ENCODE measurements at regions not wholly inside any gene's neighbourhood (a gene's known extent, or its start where the extent isn't known, plus 50 kb on each side); places are given as distances from the start of the nearest gene placed in this dataset.

GRCh38 chr9:13377171-13377925, 97.9 kb upstream of the MPDZ start:
- H3K4me3 Mint-ChIP-seq: no peak overlapping the region
- DNase-seq: no peak
- no peaks in the 10 kb centered on the region for H3K36me3 Mint-ChIP-seq (ENCODE audit: low read depth)
- no peaks in the 10 kb centered on the region for H3K4me1 Mint-ChIP-seq
- no peak overlapping the region for H3K27ac Mint-ChIP-seq
- ChIA-PET CTCF (no interaction called here), POLR2A (no interaction called here)
- no peaks in the 10 kb centered on the region for H3K27me3 Mint-ChIP-seq
- no peak for TF ChIP-seq CTCF (IDR thresholded peaks at IDR 0.05)
- no peak for ATAC-seq (ENCODE audit: low read depth)
- intact Hi-C loops (cut with micrococcal nuclease): no loop called here
- peaks cover 3% of the 10 kb centered on the region for H3K9me3 Mint-ChIP-seq

- no peaks in the 10 kb centered on the region for H3K36me3 Mint-ChIP-seq (ENCODE audit: low read depth)
- CTCF ChIA-PET: no interaction called here
- intact Hi-C loops (cut with micrococcal nuclease): no loop called here
These were observed 93.0 kb upstream of the MPDZ start for GRCh38 chr9:13372510-13372909.

GRCh38 chr9:13369431-13369830, 89.9 kb upstream of the MPDZ start:
- H3K4me3 Mint-ChIP-seq: no peak overlapping the region
- TF ChIP-seq CTCF (IDR thresholded peaks at IDR 0.05): no peak
- no peak overlapping the region for H3K27ac Mint-ChIP-seq
- H3K27me3 Mint-ChIP-seq: no peaks in the 10 kb centered on the region
- CTCF ChIA-PET: no interaction called here
- no peaks in the 10 kb centered on the region for H3K9me3 Mint-ChIP-seq
- no peak for DNase-seq
- POLR2A ChIA-PET: no interaction called here
- no peaks in the 10 kb centered on the region for H3K4me1 Mint-ChIP-seq
- ATAC-seq (ENCODE audit: low read depth): no peak
- intact Hi-C loops (cut with micrococcal nuclease): no loop called here
- H3K36me3 Mint-ChIP-seq (ENCODE audit: low read depth): no peaks in the 10 kb centered on the region

More at GRCh38 chr9:13372510-13372909, 93.0 kb upstream of the MPDZ start:
- Mint-ChIP-seq H3K4me3 (no peak overlapping the region), H3K27me3 (no peaks in the 10 kb centered on the region), H3K9me3 (no peaks in the 10 kb centered on the region), H3K4me1 (no peaks in the 10 kb centered on the region), H3K27ac (no peak overlapping the region)
- no peak for TF ChIP-seq CTCF (IDR thresholded peaks at IDR 0.05)
- POLR2A ChIA-PET: no interaction called here
- ATAC-seq (ENCODE audit: low read depth): no peak
- DNase-seq: no peak

- no peak for ATAC-seq (ENCODE audit: low read depth)
- no peaks in the 10 kb centered on the region for H3K36me3 Mint-ChIP-seq (ENCODE audit: low read depth)
- POLR2A ChIA-PET: no interaction called here
- H3K9me3 Mint-ChIP-seq: no peaks in the 10 kb centered on the region
- DNase-seq: no peak
- intact Hi-C loops (cut with micrococcal nuclease): no loop called here
- H3K4me3 Mint-ChIP-seq: no peak overlapping the region
- no peak overlapping the region for H3K27ac Mint-ChIP-seq
- no peak for TF ChIP-seq CTCF (IDR thresholded peaks at IDR 0.05)
- CTCF ChIA-PET: no interaction called here
- no peaks in the 10 kb centered on the region for H3K4me1 Mint-ChIP-seq
- H3K27me3 Mint-ChIP-seq: no peaks in the 10 kb centered on the region
These were observed 88.3 kb upstream of the MPDZ start for GRCh38 chr9:13367784-13368183.

GRCh38 chr9:13364271-13365000, 84.9 kb upstream of the MPDZ start:
- ATAC-seq (ENCODE audit: low read depth) (no peak), DNase-seq (no peak)
- Mint-ChIP-seq H3K4me1 (no peaks in the 10 kb centered on the region), H3K4me3 (no peak overlapping the region), H3K27me3 (no peaks in the 10 kb centered on the region), H3K9me3 (no peaks in the 10 kb centered on the region), H3K36me3 (ENCODE audit: low read depth) (no peaks in the 10 kb centered on the region), H3K27ac (no peak overlapping the region)
- TF ChIP-seq CTCF (IDR thresholded peaks at IDR 0.05): no peak
- intact Hi-C loops (cut with micrococcal nuclease): no loop called here
- POLR2A ChIA-PET: no interaction called here
- CTCF ChIA-PET: no interaction called here
